GM23248 (cell line): ENCODE measurements at regions not wholly inside any gene's neighbourhood (a gene's known extent, or its start where the extent isn't known, plus 50 kb on each side); places are given as distances from the start of the nearest gene placed in this dataset.

Source experiments
- DNase-seq: peaks from one replicate; pipeline ENCODE4 v3.0.0-alpha.2; 2015
- H2AFZ ChIP-seq: fragments of 200-600 bp; sonication (generic); 2 replicates; pipeline ENCODE4 v1.6.1; 2016; ENCODE audit warnings: antibody characterized with exemption
- H3F3A ChIP-seq: fragments of 200-600 bp; sonication (generic); 2 replicates; pipeline ENCODE4 v1.6.1; 2016; ENCODE audit warnings: mild to moderate bottlenecking, antibody characterized with exemption, mixed run types; ENCODE audit not compliant: insufficient read depth
- H3K27ac ChIP-seq: fragments of 200-600 bp; sonication (generic); 2 replicates; pipeline ENCODE4 v1.5.1; 2016; ENCODE audit warnings: mild to moderate bottlenecking
- H3K27me3 ChIP-seq: fragments of 200-600 bp; sonication (generic); replicated peaks from 2 replicates; pipeline ENCODE4 v1.6.1; 2016; ENCODE audit warnings: mild to moderate bottlenecking; ENCODE audit not compliant: insufficient read depth
- H3K36me3 ChIP-seq: fragments of 200-600 bp; sonication (generic); 2 replicates; pipeline ENCODE4 v1.6.1; 2016; ENCODE audit warnings: low read depth, mild to moderate bottlenecking
- H3K4me1 ChIP-seq: fragments of 200-600 bp; sonication (generic); 2 replicates; pipeline ENCODE4 v1.6.1; 2016; ENCODE audit warnings: mild to moderate bottlenecking; ENCODE audit not compliant: insufficient read depth
- H3K4me2 ChIP-seq: fragments of 200-600 bp; sonication (generic); one replicate; pipeline ENCODE4 v1.6.1; 2016; ENCODE audit warnings: mild to moderate bottlenecking; ENCODE audit not compliant: unreplicated experiment
- H3K4me3 ChIP-seq: fragments of 200-600 bp; sonication (generic); 2 replicates; pipeline ENCODE4 v1.5.1; 2016; ENCODE audit warnings: mild to moderate bottlenecking
- H3K79me2 ChIP-seq: fragments of 200-600 bp; sonication (generic); 2 replicates; pipeline ENCODE4 v1.6.1; 2016; ENCODE audit warnings: mild to moderate bottlenecking; ENCODE audit not compliant: insufficient read depth
- H3K9ac ChIP-seq: fragments of 200-600 bp; sonication (generic); 2 replicates; pipeline ENCODE4 v1.6.1; 2016; ENCODE audit warnings: mild to moderate bottlenecking
- H3K9me2 ChIP-seq: fragments of 200-600 bp; sonication (generic); 2 replicates; pipeline ENCODE4 v1.6.1; 2016; ENCODE audit warnings: mixed run types, mild to moderate bottlenecking, moderate library complexity; ENCODE audit not compliant: insufficient read depth
- H3K9me3 ChIP-seq: fragments of 200-600 bp; sonication (generic); one replicate; pipeline ENCODE4 v1.6.1; 2017; ENCODE audit warnings: low read depth
- H4K20me1 ChIP-seq: fragments of 200-600 bp; sonication (generic); 2 replicates; pipeline ENCODE4 v1.6.0; 2016; ENCODE audit not compliant: insufficient read depth
- EZH2 ChIP-seq: fragments of 200-600 bp; sonication (generic); IDR thresholded peaks from 2 replicates; pipeline ENCODE4 v1.6.1; 2018; ENCODE audit warnings: antibody characterized with exemption, mild to moderate bottlenecking; ENCODE audit not compliant: insufficient read depth, poor library complexity, severe bottlenecking
- EZH2phosphoT487 ChIP-seq: fragments of 200-600 bp; sonication (generic); IDR thresholded peaks from 2 replicates; pipeline ENCODE4 v1.6.1; 2018; ENCODE audit warnings: antibody characterized with exemption, moderate library complexity, mild to moderate bottlenecking, low read depth; ENCODE audit not compliant: insufficient read depth
- WGBS, 2 experiments: methylation state at CpG; one replicate each; pipeline ENCODE4 v1.1.6; 2015 to 2017; ENCODE audit warnings: low lambda C conversion rate in 2 of 2, low coverage in 1 of 2; ENCODE audit errors: missing lambda C conversion rate in 2 of 2; 5-methylcytosine and 5-hydroxymethylcytosine counted together
- in situ Hi-C: fragments of 300-500 bp; cut with MboI; formaldehyde crosslinking; loops from 2 replicates; pipeline ENCODE4 v1.15.0; 2020

DNA sequence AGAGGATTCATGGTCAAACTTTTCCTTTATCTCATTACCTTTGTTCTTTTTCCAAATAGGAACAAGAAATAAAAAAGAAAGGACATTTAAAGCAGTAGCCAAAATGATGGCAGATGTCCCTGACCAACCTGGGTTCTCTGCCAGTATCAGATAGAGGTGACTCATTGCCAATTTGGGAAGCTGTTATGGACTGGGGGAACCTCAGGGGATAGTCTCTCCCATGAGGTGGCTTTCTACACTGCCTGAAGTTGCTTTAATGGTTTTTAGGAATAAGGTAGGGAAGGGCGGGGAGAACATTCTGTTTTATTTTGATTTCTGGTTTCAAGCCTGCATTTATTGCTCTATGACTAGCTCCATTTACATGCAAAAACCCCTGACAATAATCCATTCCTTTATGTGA is 457.9 kb upstream of the TPK1 start:
- Histone ChIP-seq H4K20me1 (no peaks in the 10 kb centered on the region), H3K4me3 (no peak overlapping the region), H3K79me2 (no peaks in the 10 kb centered on the region), H2AFZ (no peak overlapping the region), H3K9ac (no peak overlapping the region), H3K36me3 (no peaks in the 10 kb centered on the region), H3K27me3 (no peaks in the 10 kb centered on the region), H3K4me1 (no peaks in the 10 kb centered on the region), H3K27ac (no peak overlapping the region), H3F3A (no peaks in the 10 kb centered on the region), H3K4me2 (no peak overlapping the region), H3K9me3 (no peaks in the 10 kb centered on the region), H3K9me2 (no peaks in the 10 kb centered on the region)
- no peak for DNase-seq
- 0 to 6% methylated on average over 1 of the region's 1 CpG for WGBS, 2 experiments
- TF ChIP-seq EZH2phosphoT487 = no peak
- no peak for TF ChIP-seq EZH2
- in situ Hi-C loops = no loop called here

DNA sequence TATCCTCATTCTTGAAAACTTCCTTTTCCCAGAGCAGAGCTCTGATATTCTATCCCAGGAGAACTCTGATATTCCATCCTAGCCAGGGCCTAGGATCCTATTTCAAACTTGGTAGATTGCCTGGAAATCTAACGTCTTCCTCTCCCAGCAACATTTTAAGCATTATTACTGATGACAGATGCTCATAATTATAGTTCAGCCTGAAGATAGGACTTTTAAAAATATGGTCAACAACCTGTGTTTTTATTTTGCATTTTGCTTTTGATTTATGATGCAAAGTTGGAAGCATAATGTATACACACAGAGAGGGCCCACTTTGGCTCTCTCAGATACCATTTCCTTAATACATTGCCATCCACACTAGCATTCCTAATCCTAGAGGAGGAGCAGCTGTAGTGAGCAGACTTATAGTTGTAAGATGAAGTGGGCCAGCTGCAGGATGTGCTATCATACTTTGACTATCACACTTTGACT is 457.4 kb upstream of the TPK1 start:
- TF ChIP-seq EZH2 = no peak
- TF ChIP-seq EZH2phosphoT487 = no peak
- no peak overlapping the region for H3K4me2 ChIP-seq
- no peaks in the 10 kb centered on the region for H3K9me2 ChIP-seq
- no peaks in the 10 kb centered on the region for H3K79me2 ChIP-seq
- H3K4me3 ChIP-seq = no peak overlapping the region
- H3K27ac ChIP-seq = no peak overlapping the region
- DNase-seq = no peak
- H3K4me1 ChIP-seq = no peaks in the 10 kb centered on the region
- in situ Hi-C loops = no loop called here
- no peaks in the 10 kb centered on the region for H4K20me1 ChIP-seq
- no peak overlapping the region for H3K9ac ChIP-seq
- H2AFZ ChIP-seq = no peak overlapping the region
- H3F3A ChIP-seq = no peaks in the 10 kb centered on the region
- no peaks in the 10 kb centered on the region for H3K36me3 ChIP-seq
- WGBS, 2 experiments = 3 to 9% methylated on average over 1 of the region's 1 CpG
- H3K27me3 ChIP-seq = no peaks in the 10 kb centered on the region
- no peaks in the 10 kb centered on the region for H3K9me3 ChIP-seq

- Histone ChIP-seq H2AFZ (no peak overlapping the region), H3K9me3 (no peaks in the 10 kb centered on the region), H3K27me3 (no peaks in the 10 kb centered on the region), H3K4me3 (no peak overlapping the region), H4K20me1 (no peaks in the 10 kb centered on the region), H3K27ac (no peak overlapping the region), H3K36me3 (no peaks in the 10 kb centered on the region), H3K9me2 (no peaks in the 10 kb centered on the region), H3F3A (no peaks in the 10 kb centered on the region), H3K9ac (no peak overlapping the region), H3K79me2 (no peaks in the 10 kb centered on the region), H3K4me1 (no peaks in the 10 kb centered on the region), H3K4me2 (no peak overlapping the region)
- TF ChIP-seq EZH2 (no peak), EZH2phosphoT487 (no peak)
- WGBS, 2 experiments = 41% methylated on average over 6 of the region's 6 CpGs
- DNase-seq = no peak
- in situ Hi-C loops = no loop called here
Measured at GRCh38 chr7:145289384-145289783, 453.5 kb upstream of the TPK1 start.

- Histone ChIP-seq H3K4me3 (no peak overlapping the region), H3K9me3 (no peaks in the 10 kb centered on the region), H4K20me1 (no peaks in the 10 kb centered on the region), H3K27ac (no peak overlapping the region), H3K4me2 (no peak overlapping the region), H3F3A (no peaks in the 10 kb centered on the region), H3K4me1 (no peaks in the 10 kb centered on the region), H3K79me2 (no peaks in the 10 kb centered on the region), H3K36me3 (no peaks in the 10 kb centered on the region), H3K27me3 (no peaks in the 10 kb centered on the region), H2AFZ (no peak overlapping the region), H3K9ac (no peak overlapping the region), H3K9me2 (no peaks in the 10 kb centered on the region)
- no peak for DNase-seq
- TF ChIP-seq EZH2phosphoT487 = no peak
- TF ChIP-seq EZH2 = no peak
- in situ Hi-C loops = no loop called here
Measured at GRCh38 chr7:145276118-145276517, 440.3 kb upstream of the TPK1 start.
